ENCODE measurements at regions not wholly inside any gene's neighbourhood (a gene's known extent, or its start where the extent isn't known, plus 50 kb on each side); places are given as distances from the start of the nearest gene placed in this dataset.

- TF ChIP-seq CTCF (IDR thresholded peaks at IDR 0.05) = no peak
- no peak for TF ChIP-seq EZH2 (IDR thresholded peaks at IDR 0.05; ENCODE audit: borderline replicate concordance, insufficient read depth, low read depth, low read length, poor library complexity, severe bottlenecking)
Observed at GRCh38 chr4:125486351-125486750, 171.6 kb downstream of the FAT4 start.

Measured in B cell (primary cell).